Subcutaneous abdominal adipose tissue (tissue), 5 donors: ENCODE measurements at regions not wholly inside any gene's neighbourhood (a gene's known extent, or its start where the extent isn't known, plus 50 kb on each side); places are given as distances from the start of the nearest gene placed in this dataset.

ENCODE experiments used
- H3K27ac ChIP-seq: one replicate; pipeline ENCODE4 v1.7.0; 2013; ENCODE audit warnings: low read depth, mild to moderate bottlenecking, inconsistent platforms, low read length, moderate library complexity
- H3K27me3 ChIP-seq, 5 donors: one replicate each; pipeline ENCODE4 v1.7.0; 2013; ENCODE audit warnings: low read length in 5 of 5, inconsistent platforms in 1 of 5; ENCODE audit not compliant: control insufficient read depth in 5 of 5, insufficient read depth in 4 of 5
- H3K36me3 ChIP-seq, 5 donors: one replicate each; pipeline ENCODE4 v1.7.0; 2013; ENCODE audit warnings: low read length in 5 of 5; ENCODE audit not compliant: control insufficient read depth in 5 of 5, insufficient read depth in 5 of 5
- H3K4me1 ChIP-seq, 5 donors: one replicate each; pipeline ENCODE4 v1.7.0; 2013; ENCODE audit warnings: low read length in 5 of 5, mild to moderate bottlenecking in 3 of 5, moderate library complexity in 1 of 5; ENCODE audit not compliant: control insufficient read depth in 5 of 5, insufficient read depth in 5 of 5
- H3K4me3 ChIP-seq, 5 donors: one replicate each; pipeline ENCODE4 v1.7.0; 2013; ENCODE audit warnings: low read length in 5 of 5, low read depth in 1 of 5
- H3K9ac ChIP-seq, 5 donors: one replicate each; pipeline ENCODE4 v1.7.0; 2013; ENCODE audit warnings: low read length in 5 of 5, mild to moderate bottlenecking in 4 of 5, moderate library complexity in 3 of 5
- H3K9me3 ChIP-seq, 5 donors: one replicate each; pipeline ENCODE4 v1.7.0; 2013; ENCODE audit warnings: low read length in 5 of 5; ENCODE audit not compliant: control insufficient read depth in 5 of 5
- donor health status: healthy.
- donor health status: healthy.
- donor health status: healthy.
- donor health status: healthy.
- donor health status: healthy.

DNA sequence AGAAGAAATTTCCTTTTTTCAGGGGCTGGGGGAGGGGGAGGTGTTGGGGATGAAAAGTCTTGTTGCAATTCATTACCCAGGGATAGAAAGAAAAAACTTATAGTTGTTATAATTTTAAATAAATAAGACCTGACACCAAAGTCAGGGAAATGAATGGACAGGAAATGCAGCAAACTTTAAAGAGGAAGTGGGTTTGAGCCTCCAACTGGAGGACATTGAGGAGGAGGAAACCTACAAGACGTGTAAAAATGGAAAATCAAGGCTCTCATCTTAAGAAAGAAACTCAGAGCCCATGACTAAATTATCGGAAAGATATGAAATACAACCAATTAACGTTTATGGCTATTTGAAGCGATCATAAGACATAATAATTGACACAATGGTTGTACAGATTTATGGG is 54.4 kb downstream of the NIBAN1 start:
- H3K4me3 ChIP-seq, result no peak overlapping the region
- H3K27ac ChIP-seq, result no peak overlapping the region
- H3K9ac ChIP-seq, result no peak overlapping the region
- no peaks in the 10 kb centered on the region for H3K36me3 ChIP-seq
- H3K4me1 ChIP-seq, result no peaks in the 10 kb centered on the region
- no peaks in the 10 kb centered on the region for H3K9me3 ChIP-seq
- H3K27me3 ChIP-seq, result no peaks in the 10 kb centered on the region

DNA sequence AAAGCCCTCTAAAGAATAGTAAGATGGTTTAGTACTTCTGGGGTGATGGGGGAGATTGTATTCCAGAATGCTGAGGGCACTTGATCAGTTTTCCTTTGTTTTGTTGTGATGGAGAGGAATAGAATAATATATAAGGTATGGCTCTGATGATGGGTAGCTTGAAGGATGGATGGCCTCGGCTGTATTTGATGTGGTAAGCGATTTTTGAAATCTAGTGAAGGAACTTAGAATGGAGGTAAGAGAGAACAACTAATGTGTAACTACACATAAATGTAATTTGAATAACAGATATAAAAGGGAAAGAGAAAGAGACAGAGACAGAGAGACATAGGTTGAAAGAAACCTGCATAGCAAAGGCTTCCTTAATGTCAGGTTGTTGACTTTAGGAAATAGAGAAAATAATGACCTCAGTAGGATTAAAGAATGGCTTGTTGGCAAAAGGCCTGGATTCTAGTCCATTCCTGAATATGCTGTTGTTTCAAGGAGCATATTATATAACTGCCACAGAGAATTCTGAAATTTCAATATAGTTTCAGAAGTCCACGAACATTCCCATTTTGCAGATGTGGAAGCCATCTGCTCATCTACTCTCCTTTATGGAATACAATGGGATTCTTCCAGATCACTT is 58.7 kb downstream of the NIBAN1 start:
- peaks cover 0 to 8% (median 1%) of the 10 kb centered on the region in 5 donors for H3K4me1 ChIP-seq
- no peak overlapping the region for H3K9ac ChIP-seq
- no peaks in the 10 kb centered on the region for H3K36me3 ChIP-seq
- H3K4me3 ChIP-seq, result no peak overlapping the region
- H3K27me3 ChIP-seq, result no peaks in the 10 kb centered on the region
- no peaks in the 10 kb centered on the region for H3K9me3 ChIP-seq
- no peak overlapping the region for H3K27ac ChIP-seq

DNA sequence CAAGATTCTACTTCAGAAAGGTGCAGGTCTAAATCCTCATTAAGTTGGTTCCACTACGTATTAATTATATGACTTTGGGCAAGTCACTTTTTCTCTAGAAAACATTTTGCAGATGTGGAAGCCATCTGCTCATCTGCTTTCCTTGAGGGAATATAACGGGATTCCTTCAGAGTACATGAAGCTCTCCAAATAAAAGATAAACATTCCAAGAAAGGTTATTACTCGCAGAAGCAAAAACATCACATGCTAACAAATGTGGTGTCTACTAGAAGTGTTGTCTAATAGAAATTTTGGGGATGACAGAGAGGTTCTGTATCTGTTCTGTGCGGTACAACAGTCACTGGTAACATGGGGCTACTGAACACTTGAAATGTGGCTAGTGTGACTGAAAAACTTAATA is 60.2 kb downstream of the NIBAN1 start:
- Histone ChIP-seq H3K9ac (no peak overlapping the region), H3K9me3 (no peaks in the 10 kb centered on the region), H3K27ac (no peak overlapping the region), H3K4me3 (no peak overlapping the region), H3K4me1 (peaks cover 0 to 9% (median 2%) of the 10 kb centered on the region in 5 donors), H3K36me3 (no peaks in the 10 kb centered on the region), H3K27me3 (no peaks in the 10 kb centered on the region)

DNA sequence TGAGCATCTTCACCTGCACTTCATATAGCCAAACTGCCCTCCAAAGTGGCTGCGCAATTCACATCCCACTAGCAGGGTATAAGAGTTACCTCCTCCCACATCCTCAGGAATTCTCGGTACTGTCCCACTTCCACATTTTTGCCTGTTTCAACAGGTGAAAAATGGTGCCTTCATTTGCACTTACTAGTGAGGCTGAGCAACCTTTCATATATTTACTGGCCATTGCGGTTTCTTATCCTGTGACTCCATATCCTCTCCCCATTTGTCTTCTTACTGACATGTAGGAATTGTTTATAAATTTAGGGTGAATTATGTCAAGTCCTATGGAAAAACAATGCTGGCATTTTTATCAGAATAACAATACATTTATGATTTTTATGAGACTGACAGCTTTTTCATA is 61.9 kb downstream of the NIBAN1 start:
- Histone ChIP-seq H3K4me1 (peaks cover 0 to 9% (median 2%) of the 10 kb centered on the region in 5 donors), H3K9ac (no peak overlapping the region), H3K4me3 (no peak overlapping the region), H3K9me3 (no peaks in the 10 kb centered on the region), H3K27ac (no peak overlapping the region), H3K36me3 (no peaks in the 10 kb centered on the region), H3K27me3 (no peaks in the 10 kb centered on the region)

DNA sequence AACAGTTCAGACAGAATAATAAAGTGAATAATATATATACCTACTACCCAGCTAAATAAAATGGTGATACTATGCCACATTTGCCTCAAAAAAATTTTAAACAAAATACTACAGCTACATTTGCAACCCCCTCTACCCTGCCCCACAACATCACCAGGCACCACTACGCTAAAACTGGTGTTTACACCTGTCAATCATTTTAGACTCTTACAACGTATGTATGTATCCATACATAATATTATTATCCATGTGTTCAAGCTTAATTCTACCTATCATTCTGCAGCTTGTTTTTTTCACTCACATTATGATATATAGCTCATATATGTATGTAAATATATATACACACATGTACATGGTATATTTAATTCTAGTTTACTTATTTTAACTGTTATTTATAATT is 62.5 kb downstream of the NIBAN1 start:
- H3K36me3 ChIP-seq, result no peaks in the 10 kb centered on the region
- H3K4me3 ChIP-seq, result no peak overlapping the region
- no peak overlapping the region for H3K27ac ChIP-seq
- no peaks in the 10 kb centered on the region for H3K27me3 ChIP-seq
- no peak overlapping the region for H3K9ac ChIP-seq
- H3K4me1 ChIP-seq, result peaks cover 0 to 9% (median 2%) of the 10 kb centered on the region in 5 donors
- no peaks in the 10 kb centered on the region for H3K9me3 ChIP-seq

DNA sequence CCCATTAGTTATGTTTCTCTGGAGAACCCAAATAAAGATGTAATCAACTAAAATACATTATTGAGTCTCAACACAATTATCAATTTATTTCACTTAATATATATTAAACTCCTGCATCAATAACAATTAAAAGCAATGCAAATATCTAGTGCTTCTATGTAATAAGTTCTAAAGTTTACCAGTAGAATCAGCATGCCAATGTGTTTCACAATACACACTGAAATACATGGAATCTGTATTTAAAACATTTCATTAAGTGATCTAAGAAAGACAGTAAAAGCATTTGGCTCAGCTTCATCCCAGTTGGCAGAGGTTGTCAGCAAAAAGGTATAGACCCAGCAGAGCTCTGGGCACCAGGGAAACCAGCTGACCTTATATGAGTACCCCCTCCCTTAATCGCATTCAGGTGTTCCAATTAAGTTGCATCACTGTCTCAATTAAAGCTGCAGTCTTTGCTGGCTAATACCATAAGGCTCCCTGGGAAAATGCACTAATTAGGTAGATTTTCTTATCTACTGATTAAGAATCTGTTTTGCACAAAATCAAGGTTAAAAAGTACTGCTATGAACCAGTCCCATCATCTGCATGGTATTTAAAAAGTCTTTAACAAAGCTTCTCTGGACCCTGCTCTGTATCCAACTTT is 63.1 kb downstream of the NIBAN1 start:
- no peak overlapping the region for H3K27ac ChIP-seq
- H3K9ac ChIP-seq, result no peak overlapping the region
- peaks cover 0 to 9% (median 2%) of the 10 kb centered on the region in 5 donors for H3K4me1 ChIP-seq
- H3K36me3 ChIP-seq, result no peaks in the 10 kb centered on the region
- no peak overlapping the region for H3K4me3 ChIP-seq
- no peaks in the 10 kb centered on the region for H3K27me3 ChIP-seq
- H3K9me3 ChIP-seq, result no peaks in the 10 kb centered on the region

DNA sequence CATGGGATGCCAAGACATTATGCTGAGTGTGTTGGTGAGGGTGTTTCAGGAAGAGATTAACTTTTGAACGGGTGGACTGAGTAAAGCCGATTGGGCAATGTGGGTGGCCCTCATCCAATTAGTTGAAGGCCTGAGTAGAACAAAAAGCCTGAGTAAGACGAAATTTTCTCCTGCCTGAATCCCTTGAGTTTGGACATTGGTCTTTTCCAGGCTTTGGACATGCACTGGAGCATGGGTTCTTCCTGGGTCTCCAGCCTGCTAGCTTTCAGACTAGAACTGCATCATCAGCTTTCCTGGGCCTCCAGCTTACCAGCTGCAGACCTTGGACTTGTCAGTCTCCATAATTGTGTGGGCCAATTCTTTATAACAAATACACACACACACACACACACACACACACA is 63.6 kb downstream of the NIBAN1 start:
- Histone ChIP-seq H3K4me1 (peaks cover 0 to 9% (median 2%) of the 10 kb centered on the region in 5 donors), H3K4me3 (no peak overlapping the region), H3K36me3 (no peaks in the 10 kb centered on the region), H3K27ac (no peak overlapping the region), H3K27me3 (no peaks in the 10 kb centered on the region), H3K9me3 (no peaks in the 10 kb centered on the region), H3K9ac (no peak overlapping the region)

DNA sequence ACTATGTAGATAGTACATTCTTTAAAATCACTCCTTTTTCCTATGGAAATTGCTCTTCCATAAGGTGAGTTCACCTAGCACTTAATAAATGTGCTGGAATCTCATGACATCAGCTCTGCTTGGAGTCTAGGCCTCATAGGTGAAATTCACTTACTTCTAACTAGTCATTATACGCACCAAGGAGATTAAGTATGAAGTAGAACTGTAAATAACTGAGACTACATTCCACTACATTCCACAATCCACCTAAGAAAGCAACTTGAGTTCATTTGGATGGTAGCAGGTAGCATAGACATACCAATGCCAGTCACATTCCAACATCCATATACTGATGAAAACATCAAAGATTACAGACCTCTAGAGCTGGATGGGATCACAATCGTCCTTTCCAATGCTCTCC is 64.3 kb downstream of the NIBAN1 start:
- Histone ChIP-seq H3K9ac (no peak overlapping the region), H3K27ac (no peak overlapping the region), H3K4me1 (peaks cover 0 to 9% (median 3%) of the 10 kb centered on the region in 5 donors)

DNA sequence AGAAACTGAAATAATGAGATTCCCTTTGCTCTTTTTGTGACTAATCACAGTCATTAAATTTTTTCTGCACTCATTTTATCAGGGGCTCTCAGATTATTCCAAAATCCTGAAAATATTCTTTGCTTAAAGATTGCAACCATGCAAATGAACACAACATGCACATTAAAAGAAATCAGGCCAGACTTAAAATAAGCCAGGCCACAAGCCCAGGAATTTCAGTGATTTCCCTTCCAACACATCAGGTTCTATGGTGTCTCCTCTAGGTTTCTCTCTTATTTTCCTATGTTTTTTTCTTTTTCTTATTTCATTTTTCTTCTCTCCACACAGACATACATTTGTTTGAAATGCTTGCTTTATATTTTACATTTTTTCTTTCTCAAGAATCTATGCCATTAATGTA is 65.3 kb downstream of the NIBAN1 start:
- Histone ChIP-seq H3K4me3 (no peak overlapping the region), H3K27ac (no peak overlapping the region), H3K36me3 (no peaks in the 10 kb centered on the region), H3K27me3 (no peaks in the 10 kb centered on the region), H3K9ac (no peak overlapping the region), H3K4me1 (peaks cover 0 to 9% (median 3%) of the 10 kb centered on the region in 5 donors), H3K9me3 (no peaks in the 10 kb centered on the region)

More for the DNA sequence above, 64.3 kb downstream of the NIBAN1 start:
- H3K4me3 ChIP-seq, result no peak overlapping the region
- no peaks in the 10 kb centered on the region for H3K36me3 ChIP-seq
- no peaks in the 10 kb centered on the region for H3K27me3 ChIP-seq
- H3K9me3 ChIP-seq, result no peaks in the 10 kb centered on the region

DNA sequence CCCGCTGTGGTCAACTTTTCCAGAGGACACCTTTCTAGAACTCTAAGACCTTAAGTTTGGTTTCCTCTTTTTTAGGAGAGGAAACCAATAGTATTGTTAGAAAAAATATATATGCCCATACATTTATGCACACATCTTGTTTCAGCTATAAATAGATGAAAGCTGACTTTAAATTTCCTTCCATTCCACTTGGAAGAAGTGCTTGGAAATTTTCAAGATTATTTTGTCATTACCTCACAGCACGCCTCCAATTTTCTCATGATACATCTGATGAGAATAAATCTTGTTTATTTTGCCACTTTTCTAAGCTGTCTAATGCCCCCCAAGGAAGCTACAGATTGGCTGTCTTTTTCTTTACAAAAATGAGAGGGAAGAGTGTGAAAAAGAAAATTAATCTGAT is 65.8 kb downstream of the NIBAN1 start:
- Histone ChIP-seq H3K4me3 (no peak overlapping the region), H3K36me3 (no peaks in the 10 kb centered on the region), H3K27me3 (no peaks in the 10 kb centered on the region), H3K4me1 (peaks cover 0 to 9% (median 3%) of the 10 kb centered on the region in 5 donors), H3K9ac (no peak overlapping the region), H3K27ac (no peak overlapping the region), H3K9me3 (no peaks in the 10 kb centered on the region)
